Gastroesophageal sphincter (tissue), 4 donors: ENCODE measurements at regions not wholly inside any gene's neighbourhood (a gene's known extent, or its start where the extent isn't known, plus 50 kb on each side); places are given as distances from the start of the nearest gene placed in this dataset.
A peak's percentile ranks its signal among the peaks of the same experiment; 100 is the strongest.

Experiments
- ATAC-seq: fragments of 150-250 bp; one replicate; pipeline ENCODE4 v1.9.1; 2016; ENCODE audit warnings: mild to moderate bottlenecking, moderate library complexity
- H3K27ac ChIP-seq, 4 donors: fragments of 200-600 bp; sonication (generic) in 3 of 4; 1 replicate in 3 of 4; 2 replicates in 1 of 4; pipeline ENCODE4 v1.5.1; 2016 to 2019
- H3K27me3 ChIP-seq: fragments of 200-600 bp; sonication (generic); one replicate; pipeline ENCODE4 v1.5.1; 2019
- H3K36me3 ChIP-seq, 2 donors: fragments of 200-600 bp; sonication (generic); one replicate each; pipeline ENCODE4 v1.5.1; 2019; ENCODE audit warnings: control low read depth in 1 of 2
- H3K4me1 ChIP-seq, 3 donors: fragments of 200-600 bp; sonication (generic); 1 replicate in 2 of 3; 2 replicates in 1 of 3; pipeline ENCODE4 v1.5.1; 2016 to 2019; ENCODE audit warnings: control low read depth in 2 of 3
- H3K4me3 ChIP-seq, 2 donors: fragments of 200-600 bp; sonication (generic); one replicate each; pipeline ENCODE4 v1.5.1; 2019; ENCODE audit warnings: mild to moderate bottlenecking in 1 of 2, moderate library complexity in 1 of 2
- H3K9me3 ChIP-seq, 3 donors: fragments of 200-600 bp; sonication (generic); one replicate each; pipeline ENCODE4 v1.5.1; 2017 to 2019; ENCODE audit warnings: control low read depth in 2 of 3
- EP300 ChIP-seq: sonication (generic); formaldehyde crosslinking; IDR thresholded peaks from one replicate; pipeline ENCODE4 v1.6.1; 2017; ENCODE audit warnings: antibody characterized with exemption, mild to moderate bottlenecking
- POLR2A ChIP-seq, 2 donors: fragments of 450-650 bp; IDR thresholded peaks; one replicate each; pipeline ENCODE4 v1.6.1; 2017; ENCODE audit warnings: antibody characterized with exemption in 2 of 2, mild to moderate bottlenecking in 2 of 2, moderate library complexity in 1 of 2
- POLR2AphosphoS5 ChIP-seq: sonication (generic); formaldehyde crosslinking; IDR thresholded peaks from one replicate; pipeline ENCODE4 v1.6.1; 2017; ENCODE audit warnings: antibody characterized with exemption
- WGBS, 2 donors: methylation state at CpG; one replicate each; pipeline ENCODE4 v1.1.5; 2018; ENCODE audit warnings: low coverage in 1 of 2; 5-methylcytosine and 5-hydroxymethylcytosine counted together
- TF ChIP-seq, protein P1 (sequence below), 4 experiments: fragments of 200-600 bp in 2 of 4; fragments of 450-650 bp in 2 of 4; sonication (generic) in 1 of 4; IDR thresholded peaks; one replicate each; pipeline ENCODE4 v1.5.1; 2017 to 2019; ENCODE audit warnings: antibody characterized with exemption in 4 of 4, mild to moderate bottlenecking in 2 of 4, moderate library complexity in 2 of 4

DNA sequence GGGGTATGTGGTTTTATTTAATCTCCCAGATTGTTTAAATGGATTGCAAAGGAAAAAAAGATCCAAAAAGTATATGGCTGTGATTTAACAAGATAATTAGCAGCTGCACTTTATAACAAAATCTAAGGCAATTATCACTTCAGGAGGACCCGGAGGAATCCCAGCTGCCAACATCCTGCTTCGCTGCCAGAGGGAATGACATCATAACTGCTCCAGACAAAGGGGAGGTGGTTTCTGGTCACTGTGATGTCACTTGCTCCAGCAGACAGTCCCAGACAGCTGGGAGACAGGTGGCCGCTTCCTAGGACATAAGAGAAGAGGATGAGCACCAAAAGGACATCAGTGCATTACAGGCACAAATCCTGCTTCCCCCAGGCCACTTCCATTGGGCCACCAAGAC is 371.0 kb downstream of the BCOR start:
- WGBS, 2 donors: 57% methylated on average over 2 of the region's 3 CpGs; no CpG with 5 or more reads in 1 of the 2 donors
- Histone ChIP-seq H3K27ac (no peak overlapping the region), H3K36me3 (no peaks in the 10 kb centered on the region), H3K9me3 (no peaks in the 10 kb centered on the region), H3K27me3 (no peaks in the 10 kb centered on the region), H3K4me1 (peaks cover 0 to 46% (median 6%) of the 10 kb centered on the region in 3 donors), H3K4me3 (no peak overlapping the region)
- peak; percentile 37 for ATAC-seq
- no peak for TF ChIP-seq EP300
- TF ChIP-seq POLR2A (IDR thresholded peaks at IDR 0.05): no peak
- TF ChIP-seq POLR2AphosphoS5: no peak
- TF ChIP-seq, protein P1, sequence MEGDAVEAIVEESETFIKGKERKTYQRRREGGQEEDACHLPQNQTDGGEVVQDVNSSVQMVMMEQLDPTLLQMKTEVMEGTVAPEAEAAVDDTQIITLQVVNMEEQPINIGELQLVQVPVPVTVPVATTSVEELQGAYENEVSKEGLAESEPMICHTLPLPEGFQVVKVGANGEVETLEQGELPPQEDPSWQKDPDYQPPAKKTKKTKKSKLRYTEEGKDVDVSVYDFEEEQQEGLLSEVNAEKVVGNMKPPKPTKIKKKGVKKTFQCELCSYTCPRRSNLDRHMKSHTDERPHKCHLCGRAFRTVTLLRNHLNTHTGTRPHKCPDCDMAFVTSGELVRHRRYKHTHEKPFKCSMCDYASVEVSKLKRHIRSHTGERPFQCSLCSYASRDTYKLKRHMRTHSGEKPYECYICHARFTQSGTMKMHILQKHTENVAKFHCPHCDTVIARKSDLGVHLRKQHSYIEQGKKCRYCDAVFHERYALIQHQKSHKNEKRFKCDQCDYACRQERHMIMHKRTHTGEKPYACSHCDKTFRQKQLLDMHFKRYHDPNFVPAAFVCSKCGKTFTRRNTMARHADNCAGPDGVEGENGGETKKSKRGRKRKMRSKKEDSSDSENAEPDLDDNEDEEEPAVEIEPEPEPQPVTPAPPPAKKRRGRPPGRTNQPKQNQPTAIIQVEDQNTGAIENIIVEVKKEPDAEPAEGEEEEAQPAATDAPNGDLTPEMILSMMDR (IDR thresholded peaks at IDR 0.05): no peak

DNA sequence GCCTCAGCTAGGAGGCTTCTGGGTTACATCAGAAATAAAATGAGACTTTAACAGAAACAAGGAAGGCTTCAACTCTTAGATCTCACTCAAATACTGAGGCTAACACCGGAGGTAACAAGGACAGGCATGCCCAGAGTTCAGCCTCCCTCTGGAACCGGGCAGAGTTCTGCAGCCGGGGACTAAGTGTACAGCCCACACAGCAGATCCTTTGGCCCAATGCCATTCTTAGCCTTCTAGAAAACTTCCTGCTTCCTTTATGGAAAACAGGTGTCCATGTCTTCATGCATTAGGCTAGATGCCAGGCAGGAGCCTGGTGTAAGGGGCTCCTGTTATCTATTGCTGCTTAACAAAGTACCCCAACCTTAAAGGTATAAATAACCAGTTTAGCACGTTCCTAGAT is 369.7 kb downstream of the BCOR start:
- H3K4me1 ChIP-seq: peaks cover 0 to 45% (median 6%) of the 10 kb centered on the region in 3 donors
- ATAC-seq: no peak
- H3K27ac ChIP-seq: no peak overlapping the region
- WGBS, 2 donors: 31% methylated on average over 3 of the region's 4 CpGs; no CpG with 5 or more reads in 1 of the 2 donors
- TF ChIP-seq POLR2A (IDR thresholded peaks at IDR 0.05) (no peak), POLR2AphosphoS5 (no peak), EP300 (no peak)
- TF ChIP-seq, protein P1 (IDR thresholded peaks at IDR 0.05): no peak
- H3K27me3 ChIP-seq: no peaks in the 10 kb centered on the region
- no peak overlapping the region for H3K4me3 ChIP-seq
- no peaks in the 10 kb centered on the region for H3K9me3 ChIP-seq
- H3K36me3 ChIP-seq: no peaks in the 10 kb centered on the region

DNA sequence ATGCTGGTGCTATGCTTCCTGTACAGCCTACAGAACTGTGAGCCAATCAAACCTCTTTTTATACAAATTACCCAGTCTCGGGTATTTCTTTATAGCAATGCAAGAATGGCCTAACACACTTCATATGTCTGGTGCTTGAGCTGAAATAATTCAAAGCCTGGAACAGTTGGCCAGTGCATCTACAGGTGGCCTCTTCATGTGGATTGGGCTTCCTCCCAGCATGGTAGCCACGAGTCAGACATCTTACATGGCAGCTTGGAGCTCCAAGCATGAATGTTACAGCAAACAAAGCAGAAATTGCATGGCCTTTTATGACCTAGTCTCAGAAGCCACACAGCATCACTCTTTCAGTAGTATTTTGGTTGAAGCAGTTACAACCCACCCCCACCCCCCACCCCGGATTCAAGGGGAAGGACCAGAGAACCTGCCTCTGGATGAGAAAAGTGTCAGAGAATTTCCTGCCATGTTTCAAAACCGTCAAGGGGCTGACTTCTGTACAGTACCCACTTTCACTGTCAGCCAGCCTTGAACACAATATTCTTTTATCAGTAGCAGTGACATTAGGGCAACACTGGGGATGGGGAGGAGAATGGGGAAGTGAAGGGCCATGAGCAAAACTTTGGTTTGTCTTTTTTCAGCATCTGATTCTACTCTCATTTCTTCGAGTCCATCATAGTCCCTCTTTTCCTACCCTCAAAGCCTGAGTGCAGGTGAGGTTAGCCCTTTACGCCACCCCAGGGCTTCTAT is 368.7 kb downstream of the BCOR start:
- Histone ChIP-seq H3K4me3 (no peak overlapping the region), H3K9me3 (no peaks in the 10 kb centered on the region), H3K4me1 (peaks cover 0 to 45% (median 6%) of the 10 kb centered on the region in 3 donors), H3K27me3 (no peaks in the 10 kb centered on the region), H3K27ac (no peak overlapping the region), H3K36me3 (no peaks in the 10 kb centered on the region)
- TF ChIP-seq POLR2A (IDR thresholded peaks at IDR 0.05): no peak
- ATAC-seq: no peak
- WGBS, 2 donors: 72% methylated on average over 4 of the region's 6 CpGs; no CpG with 5 or more reads in 1 of the 2 donors

DNA sequence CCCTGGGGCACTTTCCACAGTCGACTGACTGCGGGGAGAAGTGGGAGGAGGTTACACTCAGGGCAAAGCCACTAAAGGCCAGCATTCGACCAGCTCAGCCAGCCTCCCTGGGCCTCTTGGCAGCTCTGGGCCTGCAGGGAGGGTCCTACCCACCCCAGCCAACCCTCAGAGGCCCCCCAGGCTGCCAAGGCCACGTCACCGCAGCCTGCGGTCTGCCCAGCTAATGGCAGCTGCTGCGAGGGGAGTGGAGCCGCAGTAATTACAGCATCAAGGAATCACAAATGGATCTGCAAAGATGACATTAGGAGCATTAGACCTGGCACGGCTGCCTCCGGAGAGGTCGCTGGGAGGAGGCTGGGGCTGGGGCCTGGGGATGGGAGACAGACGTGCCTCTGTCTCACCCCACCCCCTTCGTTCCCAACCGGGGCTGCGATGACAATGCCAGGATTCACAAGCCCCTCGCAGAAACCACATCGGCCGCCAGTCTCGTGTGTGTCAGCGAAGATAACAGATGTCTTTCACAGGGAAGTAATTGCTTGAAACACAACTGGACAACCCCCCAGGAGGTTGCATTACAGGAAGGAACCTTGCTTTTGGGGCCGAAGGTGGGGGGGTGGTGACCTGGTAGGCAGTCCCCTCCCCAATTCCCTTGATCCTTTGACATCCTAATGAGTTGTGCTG is 367.6 kb downstream of the BCOR start:
- Histone ChIP-seq H3K27ac (no peak overlapping the region), H3K9me3 (no peaks in the 10 kb centered on the region), H3K36me3 (no peaks in the 10 kb centered on the region), H3K4me3 (no peak overlapping the region), H3K4me1 (peaks cover 0 to 49% (median 6%) of the 10 kb centered on the region in 3 donors), H3K27me3 (no peaks in the 10 kb centered on the region)
- no peak for ATAC-seq
- 51% methylated on average over 12 of the region's 21 CpGs; no CpG with 5 or more reads in 1 of the 2 donors for WGBS, 2 donors
- TF ChIP-seq, protein P1 (IDR thresholded peaks at IDR 0.05): no peak
- TF ChIP-seq POLR2AphosphoS5 (no peak), POLR2A (IDR thresholded peaks at IDR 0.05) (no peak), EP300 (no peak)

DNA sequence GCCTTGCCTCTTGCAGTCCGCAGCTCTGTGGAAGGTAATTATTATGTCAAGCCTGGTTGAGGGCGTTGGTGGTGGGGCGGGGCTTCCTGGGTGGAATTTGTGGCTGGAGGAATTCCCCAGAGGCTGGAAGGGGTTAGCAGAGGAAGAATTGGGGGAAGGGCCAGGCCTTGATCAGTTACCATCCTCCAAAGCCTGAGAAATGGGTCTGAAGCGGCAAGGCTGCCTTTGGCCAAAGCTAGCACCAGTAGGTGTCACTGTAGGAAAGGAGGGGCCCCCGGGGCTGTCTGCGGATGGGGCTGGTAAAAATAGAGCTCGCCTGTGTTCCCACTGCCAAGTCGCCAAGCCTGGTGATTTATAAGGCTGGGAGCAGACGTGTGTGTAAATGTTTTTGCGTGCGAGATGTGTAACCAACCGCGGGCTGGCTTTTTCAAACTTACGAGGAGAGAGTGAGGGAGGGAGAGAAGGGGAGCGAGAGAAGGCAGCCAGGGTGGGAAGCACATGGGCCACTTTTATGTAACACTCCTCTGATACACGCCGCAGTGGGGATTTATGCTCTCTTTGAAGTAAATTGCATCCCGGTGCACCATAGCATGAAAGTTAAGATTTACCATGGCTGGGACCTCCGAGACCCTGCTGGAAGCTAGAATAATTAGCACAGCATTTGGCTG is 367.0 kb downstream of the BCOR start:
- H3K27ac ChIP-seq: peak overlapping the region in 3 of 4 donors; percentile 54 to 65 (median 57)
- ATAC-seq: peak; percentile 88

More for the DNA sequence above, 367.0 kb downstream of the BCOR start:
- H3K27me3 ChIP-seq: no peaks in the 10 kb centered on the region
- H3K4me1 ChIP-seq: peaks cover 0 to 56% (median 11%) of the 10 kb centered on the region in 3 donors
- no peaks in the 10 kb centered on the region for H3K9me3 ChIP-seq
- 0% methylated on average over 8 of the region's 19 CpGs; no CpG with 5 or more reads in 1 of the 2 donors for WGBS, 2 donors
- TF ChIP-seq, protein P1 (IDR thresholded peaks at IDR 0.05): peak; percentile 27 to 81 (median 44)
- TF ChIP-seq POLR2A (IDR thresholded peaks at IDR 0.05): no peak
- no peak for TF ChIP-seq EP300
- peak; percentile 66 for TF ChIP-seq POLR2AphosphoS5
- no peaks in the 10 kb centered on the region for H3K36me3 ChIP-seq
- no peak overlapping the region for H3K4me3 ChIP-seq
